ENCODE measurements at regions not wholly inside any gene's neighbourhood (a gene's known extent, or its start where the extent isn't known, plus 50 kb on each side); places are given as distances from the start of the nearest gene placed in this dataset.

DNA sequence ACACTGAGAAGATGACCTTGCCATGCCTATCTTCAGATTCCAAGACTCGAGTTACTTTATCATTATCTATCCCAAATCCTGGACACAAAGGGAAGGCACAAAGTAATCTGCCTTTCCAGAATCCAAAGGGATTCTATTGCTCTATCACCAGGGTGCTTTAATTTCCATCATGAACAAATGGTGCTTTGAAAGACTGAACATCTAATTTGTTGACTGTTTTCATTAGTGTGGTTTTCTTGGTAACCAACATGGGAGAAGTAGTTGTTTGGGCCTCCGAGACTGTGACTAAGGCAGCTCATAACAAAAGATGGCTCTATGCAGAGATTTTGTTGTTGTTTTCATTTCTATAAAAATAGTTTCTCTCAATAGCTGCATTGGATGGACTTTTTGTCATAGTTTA, 441.0 kb upstream of the SOX9 start:
- TF ChIP-seq POLR2A (IDR thresholded peaks at IDR 0.05; ENCODE audit: low read depth) = no peak
- TF ChIP-seq, protein P1, sequence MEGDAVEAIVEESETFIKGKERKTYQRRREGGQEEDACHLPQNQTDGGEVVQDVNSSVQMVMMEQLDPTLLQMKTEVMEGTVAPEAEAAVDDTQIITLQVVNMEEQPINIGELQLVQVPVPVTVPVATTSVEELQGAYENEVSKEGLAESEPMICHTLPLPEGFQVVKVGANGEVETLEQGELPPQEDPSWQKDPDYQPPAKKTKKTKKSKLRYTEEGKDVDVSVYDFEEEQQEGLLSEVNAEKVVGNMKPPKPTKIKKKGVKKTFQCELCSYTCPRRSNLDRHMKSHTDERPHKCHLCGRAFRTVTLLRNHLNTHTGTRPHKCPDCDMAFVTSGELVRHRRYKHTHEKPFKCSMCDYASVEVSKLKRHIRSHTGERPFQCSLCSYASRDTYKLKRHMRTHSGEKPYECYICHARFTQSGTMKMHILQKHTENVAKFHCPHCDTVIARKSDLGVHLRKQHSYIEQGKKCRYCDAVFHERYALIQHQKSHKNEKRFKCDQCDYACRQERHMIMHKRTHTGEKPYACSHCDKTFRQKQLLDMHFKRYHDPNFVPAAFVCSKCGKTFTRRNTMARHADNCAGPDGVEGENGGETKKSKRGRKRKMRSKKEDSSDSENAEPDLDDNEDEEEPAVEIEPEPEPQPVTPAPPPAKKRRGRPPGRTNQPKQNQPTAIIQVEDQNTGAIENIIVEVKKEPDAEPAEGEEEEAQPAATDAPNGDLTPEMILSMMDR (IDR thresholded peaks at IDR 0.05) = no peak
- TF ChIP-seq POLR2AphosphoS5 (IDR thresholded peaks at IDR 0.05) = no peak
